ENCODE measurements at regions not wholly inside any gene's neighbourhood (a gene's known extent, or its start where the extent isn't known, plus 50 kb on each side); places are given as distances from the start of the nearest gene placed in this dataset.

- DNase-seq (ENCODE audit: low read depth), result no peak
These were observed 186.1 kb upstream of the SLITRK2 start for GRCh38 chrX:145631461-145631951.

GRCh38 chrX:145654486-145654885 lies 163.1 kb upstream of the SLITRK2 start:
- DNase-seq (ENCODE audit: low read depth), result no peak

- DNase-seq (ENCODE audit: low read depth), result no peak
These were observed 143.8 kb upstream of the SLITRK2 start for GRCh38 chrX:145673841-145674240.

- no peak for DNase-seq (ENCODE audit: low read depth)
These were observed 140.4 kb upstream of the SLITRK2 start for GRCh38 chrX:145677109-145677817.

- DNase-seq (ENCODE audit: low read depth), result no peak
These were observed 134.9 kb upstream of the SLITRK2 start for GRCh38 chrX:145682518-145683298.

- DNase-seq (ENCODE audit: low read depth), result no peak
These were observed 130.5 kb upstream of the SLITRK2 start for GRCh38 chrX:145687146-145687545.

GRCh38 chrX:145687707-145688106 lies 129.9 kb upstream of the SLITRK2 start:
- DNase-seq (ENCODE audit: low read depth), result no peak

- DNase-seq (ENCODE audit: low read depth), result no peak
These were observed 123.6 kb upstream of the SLITRK2 start for GRCh38 chrX:145694048-145694447.

- DNase-seq (ENCODE audit: low read depth), result no peak
These were observed 101.9 kb upstream of the SLITRK2 start for GRCh38 chrX:145715641-145716138.

- DNase-seq (ENCODE audit: low read depth), result no peak
These were observed 101.4 kb upstream of the SLITRK2 start for GRCh38 chrX:145716226-145716625.

GRCh38 chrX:145727476-145727875 lies 90.2 kb upstream of the SLITRK2 start:
- DNase-seq (ENCODE audit: low read depth), result no peak

- DNase-seq (ENCODE audit: low read depth), result no peak
These were observed 88.0 kb upstream of the SLITRK2 start for GRCh38 chrX:145729635-145730034.

- DNase-seq (ENCODE audit: low read depth), result no peak
These were observed 82.6 kb upstream of the SLITRK2 start for GRCh38 chrX:145735036-145735435.

GRCh38 chrX:145751943-145752342 lies 65.7 kb upstream of the SLITRK2 start:
- DNase-seq (ENCODE audit: low read depth), result no peak
